ENCODE measurements at regions not wholly inside any gene's neighbourhood (a gene's known extent, or its start where the extent isn't known, plus 50 kb on each side); places are given as distances from the start of the nearest gene placed in this dataset.

DNA sequence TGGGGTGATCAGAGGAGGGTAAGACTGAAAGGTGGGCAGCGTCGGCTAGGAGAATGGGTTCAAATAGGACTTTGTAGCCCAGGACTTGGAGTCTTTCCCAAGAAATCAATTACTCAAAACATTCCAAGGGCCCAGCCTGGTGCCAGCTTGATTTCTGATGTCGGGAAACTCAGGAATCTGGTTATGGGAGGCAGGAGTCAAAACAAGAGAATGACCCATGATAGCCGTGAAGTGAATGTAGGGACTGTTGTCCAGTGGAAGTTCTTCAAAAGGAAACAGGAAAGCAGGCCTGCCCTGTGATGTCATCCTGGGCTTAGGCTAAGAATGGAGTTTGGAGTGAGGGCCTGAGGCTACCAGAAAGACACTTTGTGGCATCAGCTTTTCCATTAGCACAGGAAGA, 67.4 kb upstream of the SLC14A2 start:
- DNase-seq: no peak

DNA sequence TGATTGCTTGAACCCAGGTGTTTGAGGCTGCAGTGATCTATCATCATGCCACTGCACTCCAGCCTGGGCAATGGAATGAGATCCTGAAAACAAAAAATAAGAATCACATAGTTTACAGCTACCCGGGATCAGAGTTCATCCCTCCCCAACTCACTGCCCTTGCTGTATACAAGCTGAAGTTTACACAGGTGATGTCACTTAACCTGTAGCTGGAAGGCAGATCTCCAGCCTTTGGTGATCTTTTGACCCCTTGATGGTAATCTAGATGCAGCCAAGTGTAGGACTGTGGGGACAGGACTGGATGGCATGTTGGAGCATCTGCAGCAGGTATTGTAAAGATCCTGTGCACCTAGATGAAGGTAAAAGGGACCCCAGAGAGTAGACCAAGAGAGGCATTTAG, 66.7 kb upstream of the SLC14A2 start:
- DNase-seq: no peak

DNA sequence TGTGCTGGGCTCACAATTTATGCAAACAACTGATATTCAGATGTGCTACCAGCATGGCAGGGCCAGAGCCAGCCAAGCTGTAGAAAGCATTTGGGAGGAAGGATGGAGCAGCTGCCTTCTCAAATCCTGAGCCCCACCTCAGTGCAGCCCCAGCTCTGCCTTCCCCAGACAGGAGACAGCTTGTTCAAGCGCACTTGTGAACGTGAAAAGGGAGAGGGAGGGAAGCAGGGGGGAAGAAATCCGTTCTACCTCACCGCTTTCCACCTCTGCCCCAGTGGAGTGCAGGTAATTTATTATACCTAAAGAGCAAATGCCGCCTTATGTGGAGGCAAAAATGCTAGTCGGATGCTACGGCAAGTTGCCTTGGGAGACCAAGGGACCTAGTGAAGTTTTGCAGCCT, 66.0 kb upstream of the SLC14A2 start:
- no peak for DNase-seq

DNA sequence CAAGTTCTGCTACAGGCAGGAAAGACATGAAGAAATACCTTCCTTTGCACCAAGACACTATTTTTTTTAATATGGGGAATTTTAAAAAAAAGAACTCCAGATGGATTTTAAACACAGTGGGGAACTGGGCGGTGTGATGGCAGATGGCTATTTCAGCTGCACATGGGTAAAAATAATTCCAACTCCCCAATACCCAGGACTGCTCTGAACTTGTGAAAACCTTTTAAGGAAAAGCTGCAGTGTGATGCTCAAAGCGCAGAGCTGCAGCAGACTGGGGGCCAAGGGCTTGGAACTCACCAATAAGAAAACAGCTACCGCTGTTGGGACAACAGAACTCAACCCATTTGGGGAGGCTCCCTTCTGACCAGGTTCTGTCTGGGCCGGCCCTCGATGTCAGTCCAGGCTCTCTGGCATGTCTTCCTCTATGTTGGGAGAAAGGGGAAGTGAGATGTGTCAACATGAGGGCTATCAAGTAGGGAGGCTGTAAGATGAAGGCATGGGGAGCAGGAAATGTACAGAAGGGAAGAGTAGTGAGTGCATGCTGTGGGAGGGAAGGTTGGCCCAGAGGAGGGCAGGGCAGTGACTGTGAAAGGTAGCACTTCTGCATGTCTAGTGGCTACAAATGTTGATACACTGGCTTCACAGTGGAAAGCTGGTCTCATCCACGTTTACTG, 64.0 kb upstream of the SLC14A2 start:
- no peak for DNase-seq

DNA sequence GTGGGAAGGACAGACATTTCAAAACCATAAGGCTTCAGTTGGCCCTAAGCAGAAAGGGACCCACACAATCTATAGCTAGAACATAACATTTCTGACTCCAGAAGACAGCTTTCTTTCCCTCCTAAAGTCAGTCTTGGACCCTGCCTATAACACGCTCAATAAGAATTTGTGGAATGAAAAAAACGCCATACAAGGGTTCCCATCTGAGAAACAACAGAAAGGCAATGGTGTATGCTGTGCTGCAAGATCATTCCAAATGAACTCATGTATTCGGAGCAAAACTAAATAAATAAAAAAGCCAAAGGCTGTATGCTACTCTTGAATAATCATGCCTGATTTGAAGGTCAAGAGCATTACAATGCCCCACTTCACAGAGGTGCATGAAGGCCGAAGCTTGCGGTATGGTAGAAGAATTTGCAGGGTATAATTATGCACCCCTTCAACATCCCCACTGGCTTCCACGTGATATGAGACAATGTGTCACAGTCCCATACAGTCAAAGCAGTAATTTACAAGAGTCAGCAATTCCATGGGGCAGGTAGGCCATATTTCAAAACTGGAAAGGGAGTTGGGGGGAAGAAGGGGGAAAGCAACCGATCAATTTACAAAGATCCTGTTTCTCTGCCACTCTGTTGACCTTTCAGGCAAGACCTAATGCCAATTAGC, 61.4 kb upstream of the SLC14A2 start:
- no peak for DNase-seq

DNA sequence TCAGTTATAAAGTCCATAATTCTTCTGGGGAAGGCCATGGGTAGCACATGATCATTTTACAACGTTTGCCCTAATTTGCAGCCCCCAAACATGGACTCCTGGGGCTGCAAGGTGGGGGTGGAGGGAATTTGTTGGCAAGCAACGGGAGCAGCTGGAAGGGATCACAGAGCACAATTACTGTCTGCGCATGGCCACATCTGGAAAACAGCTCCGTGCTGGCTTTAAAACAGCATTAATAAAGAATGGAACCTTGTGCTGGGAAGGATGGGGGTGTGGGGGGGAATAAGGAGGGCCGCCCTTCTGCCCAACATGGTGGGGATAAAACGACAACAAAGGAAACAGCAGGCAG, 60.9 kb upstream of the SLC14A2 start:
- no peak for DNase-seq

- DNase-seq: no peak
Observed at GRCh38 chr18:45556222-45556621, 59.1 kb upstream of the SLC14A2 start.

DNA sequence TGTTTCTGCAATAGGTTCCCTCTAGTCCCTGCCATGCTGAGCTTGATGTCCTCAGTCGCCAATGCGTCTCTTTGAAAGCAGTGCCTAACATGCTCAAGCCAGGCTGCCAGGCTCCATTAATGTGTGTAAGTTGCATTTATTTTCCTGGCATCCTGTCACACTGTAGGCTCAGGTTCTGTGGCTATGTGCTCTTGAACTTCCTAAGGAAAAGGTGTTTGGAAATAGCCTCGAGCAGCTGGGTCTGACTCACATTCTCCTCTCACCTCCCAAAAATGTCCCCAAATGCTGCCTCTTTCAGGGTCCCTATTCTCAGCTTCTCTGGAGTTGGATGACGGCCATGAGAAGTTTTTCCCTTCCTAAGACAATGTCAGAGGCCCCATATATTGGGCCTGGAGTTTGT, 58.0 kb upstream of the SLC14A2 start:
- DNase-seq: no peak

DNA sequence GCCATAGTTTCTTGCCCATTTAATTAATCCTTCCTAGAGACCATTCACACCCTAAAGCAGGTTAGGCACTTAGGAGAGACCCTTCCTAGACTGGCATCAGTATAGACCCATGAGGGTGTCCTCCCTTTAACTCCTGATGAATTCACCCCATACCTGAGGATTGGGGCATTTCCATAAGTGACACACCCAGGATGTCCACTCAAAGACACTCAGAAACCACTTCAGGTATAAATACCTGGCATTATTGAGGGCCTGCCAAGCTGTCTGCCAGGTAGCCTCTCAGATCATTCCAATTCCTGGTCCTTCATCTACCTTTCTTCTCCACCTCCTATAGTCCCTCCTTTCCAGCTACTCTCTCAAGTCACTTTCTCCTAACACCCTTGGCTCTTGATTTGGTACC, 57.5 kb upstream of the SLC14A2 start:
- no peak for DNase-seq

GRCh38 chr18:45559258-45559657, 56.0 kb upstream of the SLC14A2 start:
- no peak for DNase-seq

DNA sequence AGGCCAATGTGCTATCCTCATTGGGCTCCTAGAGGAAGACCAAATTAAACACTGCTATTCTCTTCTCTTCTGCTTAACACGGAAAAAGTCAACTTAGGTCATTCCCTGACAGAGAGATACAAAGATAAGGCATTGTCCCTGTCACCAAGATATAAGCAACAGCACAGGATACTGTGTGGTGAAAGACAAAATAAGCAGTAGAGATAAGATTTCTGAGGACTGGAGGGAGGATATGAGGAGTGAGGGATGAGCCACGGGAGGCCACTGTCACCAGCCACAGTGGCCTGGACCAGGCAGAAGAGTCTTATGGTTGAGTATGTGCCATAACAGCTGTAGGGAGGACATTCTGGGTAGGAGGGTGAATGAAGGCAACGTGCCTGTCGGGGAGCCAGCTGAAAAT, 54.4 kb upstream of the SLC14A2 start:
- DNase-seq: no peak

DNA sequence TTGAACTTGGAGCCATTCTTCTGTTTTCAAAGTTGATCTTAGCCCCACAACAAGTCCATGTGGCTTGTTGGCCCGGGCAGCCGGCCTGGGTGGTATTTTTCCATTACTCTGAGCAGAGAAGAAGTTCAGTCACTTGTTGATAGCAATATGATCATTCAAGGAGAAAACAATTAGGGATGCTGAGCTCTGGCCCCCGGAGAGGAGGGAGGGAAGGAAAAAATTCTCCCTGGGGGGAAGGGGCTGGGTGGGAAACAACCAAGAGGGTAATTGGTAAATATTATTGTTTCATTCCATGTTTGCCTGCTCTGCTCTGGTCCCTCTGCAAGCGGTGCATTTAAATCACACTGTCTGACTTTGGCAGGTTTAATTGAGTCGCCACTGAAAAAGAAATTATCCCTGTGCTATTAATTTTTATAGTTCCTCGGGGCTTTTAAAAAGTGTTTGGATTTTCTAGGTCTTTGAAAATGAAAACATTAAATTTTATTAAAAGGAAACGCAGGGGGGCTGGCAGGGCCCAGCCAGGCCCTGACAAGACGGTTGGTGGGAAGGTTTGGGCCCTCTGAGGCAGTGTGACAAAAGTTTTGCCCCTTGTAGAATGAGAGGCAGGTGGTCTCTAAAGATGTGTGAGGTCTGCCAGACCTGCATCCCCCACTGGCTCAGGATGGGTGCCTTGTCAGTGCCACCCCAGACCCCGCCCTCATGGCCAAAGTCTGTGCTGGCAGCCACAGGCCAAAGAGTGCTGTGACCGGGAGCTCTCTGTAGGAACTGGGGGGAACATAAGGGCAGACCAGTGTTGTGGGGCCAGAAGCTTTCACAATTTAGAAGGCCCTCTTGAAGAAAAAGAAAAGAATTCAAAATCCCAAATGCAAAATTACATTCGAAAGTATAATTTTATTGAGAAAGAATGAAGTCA, 52.5 kb upstream of the SLC14A2 start:
- no peak for DNase-seq

DNA sequence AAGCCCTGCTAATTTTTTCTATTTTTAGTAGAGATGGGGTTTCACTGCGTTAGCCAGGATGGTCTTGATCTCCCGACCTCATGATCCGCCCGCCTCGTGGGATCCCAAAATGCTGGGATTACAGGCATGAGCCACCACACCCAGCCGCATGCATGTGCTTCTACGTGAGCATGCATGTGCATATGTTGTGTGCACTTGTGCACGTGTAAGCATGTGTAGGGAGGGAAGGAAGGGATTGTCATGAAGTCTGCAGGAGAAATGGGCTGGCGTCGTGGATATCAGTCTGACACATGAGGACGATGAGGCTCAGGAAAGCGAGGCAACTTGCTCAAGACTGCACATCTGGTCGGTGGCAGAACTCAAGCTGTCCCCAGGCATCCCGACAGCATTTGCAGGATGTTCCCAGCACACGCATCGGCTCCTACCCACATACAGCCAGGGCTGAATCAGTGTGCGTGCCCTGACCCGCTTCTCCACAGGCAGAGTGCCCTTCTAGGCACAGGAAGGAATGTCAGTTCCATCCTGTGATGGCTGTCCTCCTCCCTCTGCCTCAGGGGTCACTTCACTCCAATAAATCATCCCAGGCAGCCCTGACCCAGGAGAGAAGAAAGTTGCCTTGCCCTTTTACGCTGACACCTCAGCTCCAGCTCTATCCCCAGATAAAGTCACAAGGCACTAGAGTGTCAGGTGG, 49.9 kb upstream of the SLC14A2 start:
- no peak for DNase-seq
